ENCODE measurements at regions not wholly inside any gene's neighbourhood (a gene's known extent, or its start where the extent isn't known, plus 50 kb on each side); places are given as distances from the start of the nearest gene placed in this dataset.

GRCh38 chr22:48872271-48873190 lies 955.1 kb downstream of the BRD1 start:
- no peak for DNase-seq

GRCh38 chr22:48871176-48871840 lies 956.4 kb downstream of the BRD1 start:
- no peak for DNase-seq

- no peak for DNase-seq
Measured at GRCh38 chr22:48870436-48870835, 957.2 kb downstream of the BRD1 start.

GRCh38 chr22:48869788-48870187 lies 957.9 kb downstream of the BRD1 start:
- DNase-seq = no peak

- no peak for DNase-seq
Measured at GRCh38 chr22:48869161-48869560, 958.5 kb downstream of the BRD1 start.

GRCh38 chr22:48868554-48868953 lies 959.1 kb downstream of the BRD1 start:
- DNase-seq = no peak

- no peak for DNase-seq
Measured at GRCh38 chr22:48867891-48868290, 959.8 kb downstream of the BRD1 start.

- DNase-seq = no peak
Measured at GRCh38 chr22:48866906-48867681, 960.6 kb downstream of the BRD1 start.

GRCh38 chr22:48864748-48865147 lies 962.9 kb downstream of the BRD1 start:
- DNase-seq = no peak

- no peak for DNase-seq
Measured at GRCh38 chr22:48863965-48864528, 963.6 kb downstream of the BRD1 start.

- DNase-seq = no peak
Measured at GRCh38 chr22:48860557-48860956, 967.1 kb downstream of the BRD1 start.

GRCh38 chr22:48858856-48859255 lies 968.8 kb downstream of the BRD1 start:
- no peak for DNase-seq

- no peak for DNase-seq
Measured at GRCh38 chr22:48858121-48858520, 969.6 kb downstream of the BRD1 start.

GRCh38 chr22:48857202-48857805 lies 970.4 kb downstream of the BRD1 start:
- no peak for DNase-seq

- no peak for DNase-seq
Measured at GRCh38 chr22:48856308-48856615, 971.4 kb downstream of the BRD1 start.

GRCh38 chr22:48855593-48856307 lies 971.9 kb downstream of the BRD1 start:
- DNase-seq = no peak

GRCh38 chr22:48855013-48855412 lies 972.7 kb downstream of the BRD1 start:
- no peak for DNase-seq

GRCh38 chr22:48853627-48854240 lies 973.9 kb downstream of the BRD1 start:
- no peak for DNase-seq

GRCh38 chr22:48851933-48852549 lies 975.6 kb downstream of the BRD1 start:
- DNase-seq = no peak

GRCh38 chr22:48850658-48851287 lies 976.9 kb downstream of the BRD1 start:
- no peak for DNase-seq
